Adrenal gland (tissue), 9 donors: ENCODE measurements at regions not wholly inside any gene's neighbourhood (a gene's known extent, or its start where the extent isn't known, plus 50 kb on each side); places are given as distances from the start of the nearest gene placed in this dataset.

Experiments used
- DNase-seq, 7 donors: peaks; one replicate each; pipeline ENCODE4 v3.0.0-alpha.2; 2019 to 2020
- H3K27ac ChIP-seq, 5 donors: fragments of 200-600 bp; sonication (generic) in 4 of 5; 1 replicate in 3 of 5; 2 replicates in 2 of 5; pipeline versions ENCODE4 v1.5.1 to v1.8.0; 2016 to 2020; ENCODE audit warnings: mild to moderate bottlenecking in 1 of 5
- H3K27me3 ChIP-seq: fragments of 200-600 bp; 2 replicates; pipeline ENCODE4 v1.8.0; 2021
- H3K36me3 ChIP-seq, 2 donors: fragments of 200-600 bp; replicated peaks in 1 of 2; 1 replicate in 1 of 2; 2 replicates in 1 of 2; pipeline versions ENCODE4 v1.5.1 to v1.8.0; 2018 to 2022
- H3K4me1 ChIP-seq, 2 donors: fragments of 200-600 bp; replicated peaks in 1 of 2; 1 replicate in 1 of 2; 2 replicates in 1 of 2; pipeline versions ENCODE4 v1.5.1 to v1.8.0; 2018 to 2021
- H3K4me3 ChIP-seq, 4 donors: fragments of 200-600 bp; sonication (generic) in 3 of 4; one replicate each; pipeline ENCODE4 v1.5.1; 2016 to 2018
- H3K9me3 ChIP-seq, 3 donors: fragments of 200-600 bp; sonication (generic) in 1 of 3; replicated peaks in 1 of 3; 1 replicate in 2 of 3; 2 replicates in 1 of 3; pipeline versions ENCODE4 v1.5.1 to v1.8.0; 2016 to 2021
- POLR2A ChIP-seq, 2 donors: fragments of 450-650 bp; IDR thresholded peaks; one replicate each; pipeline ENCODE4 v1.6.1; 2017; ENCODE audit warnings: antibody characterized with exemption in 2 of 2, mild to moderate bottlenecking in 2 of 2, moderate library complexity in 1 of 2
- WGBS, 4 donors: extraction: QIAGEN DNeasy Blood & Tissue Kit in 2 of 4; methylation state at CpG; one replicate each; pipeline versions ENCODE4 v1.1.5 to v1.1.7; 2013 to 2017; 5-methylcytosine and 5-hydroxymethylcytosine counted together
- intact Hi-C, 2 donors: fragments of 100-400 bp; cut with DNase I; formaldehyde crosslinking; loops; one replicate each; pipeline versions ENCODE4 v1.14.1 to v1.15.0; 2022 to 2023
- TF ChIP-seq, protein P1 (sequence below), 6 experiments: fragments of 450-650 bp in 4 of 6; fragments of 200-600 bp in 2 of 6; sonication (generic) in 1 of 6; IDR thresholded peaks; 1 replicate in 5 of 6; 2 replicates in 1 of 6; pipeline versions ENCODE4 v1.5.1 to v1.8.0; 2016 to 2021; ENCODE audit warnings: antibody characterized with exemption in 6 of 6, mild to moderate bottlenecking in 2 of 6, moderate library complexity in 1 of 6
- donor health status: healthy with polysubstance abuse.
- donor health status: Bipolar disorder and iron deficiency.
- donor health status: DM: yes; HTN: yes; CAD: no.
- donor health status: DM: no; HTN: no; CAD: no.
- donor health status: DM: no; HTN: no; CAD: no.

DNA sequence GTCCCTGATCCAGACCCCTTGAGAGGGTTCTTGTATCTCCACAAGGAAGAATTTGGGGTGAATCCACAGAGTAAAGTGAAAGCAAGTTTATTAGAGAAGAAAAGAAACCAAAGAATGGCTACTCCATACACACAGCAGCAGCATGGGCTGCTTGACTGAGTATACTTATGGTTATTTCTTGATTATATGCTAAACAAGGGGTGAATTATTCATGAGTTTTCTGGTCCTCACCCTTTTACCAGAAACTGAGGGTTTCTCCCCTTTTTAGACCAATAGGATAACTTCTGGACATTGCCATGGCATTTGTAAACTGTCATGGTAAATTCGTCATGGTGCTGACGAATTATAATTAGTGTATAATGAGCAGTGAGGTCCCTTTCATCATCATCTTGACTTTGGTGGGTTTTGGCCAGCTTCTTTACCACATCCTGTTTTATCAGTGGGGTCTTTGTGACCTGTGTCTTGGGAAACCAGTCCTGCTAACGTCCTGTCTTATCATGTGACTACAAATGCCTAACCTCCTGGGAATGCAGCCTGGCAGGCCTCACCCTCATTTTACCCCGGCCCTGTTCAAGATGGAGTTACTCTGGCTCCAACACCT is 121.9 kb downstream of the SPTSSA start:
- no peak for DNase-seq
- no peaks in the 10 kb centered on the region for H3K4me1 ChIP-seq
- no peaks in the 10 kb centered on the region for H3K27me3 ChIP-seq
- H3K4me3 ChIP-seq: no peak overlapping the region
- H3K27ac ChIP-seq: no peak overlapping the region
- no peaks in the 10 kb centered on the region for H3K36me3 ChIP-seq
- H3K9me3 ChIP-seq: no peaks in the 10 kb centered on the region
- 72 to 77% (median 76%) methylated on average over 4 of the region's 4 CpGs for WGBS, 4 donors
- TF ChIP-seq POLR2A (IDR thresholded peaks at IDR 0.05): no peak
- TF ChIP-seq, protein P1, sequence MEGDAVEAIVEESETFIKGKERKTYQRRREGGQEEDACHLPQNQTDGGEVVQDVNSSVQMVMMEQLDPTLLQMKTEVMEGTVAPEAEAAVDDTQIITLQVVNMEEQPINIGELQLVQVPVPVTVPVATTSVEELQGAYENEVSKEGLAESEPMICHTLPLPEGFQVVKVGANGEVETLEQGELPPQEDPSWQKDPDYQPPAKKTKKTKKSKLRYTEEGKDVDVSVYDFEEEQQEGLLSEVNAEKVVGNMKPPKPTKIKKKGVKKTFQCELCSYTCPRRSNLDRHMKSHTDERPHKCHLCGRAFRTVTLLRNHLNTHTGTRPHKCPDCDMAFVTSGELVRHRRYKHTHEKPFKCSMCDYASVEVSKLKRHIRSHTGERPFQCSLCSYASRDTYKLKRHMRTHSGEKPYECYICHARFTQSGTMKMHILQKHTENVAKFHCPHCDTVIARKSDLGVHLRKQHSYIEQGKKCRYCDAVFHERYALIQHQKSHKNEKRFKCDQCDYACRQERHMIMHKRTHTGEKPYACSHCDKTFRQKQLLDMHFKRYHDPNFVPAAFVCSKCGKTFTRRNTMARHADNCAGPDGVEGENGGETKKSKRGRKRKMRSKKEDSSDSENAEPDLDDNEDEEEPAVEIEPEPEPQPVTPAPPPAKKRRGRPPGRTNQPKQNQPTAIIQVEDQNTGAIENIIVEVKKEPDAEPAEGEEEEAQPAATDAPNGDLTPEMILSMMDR (IDR thresholded peaks at IDR 0.05): no peak
- intact Hi-C loops: no loop called here

DNA sequence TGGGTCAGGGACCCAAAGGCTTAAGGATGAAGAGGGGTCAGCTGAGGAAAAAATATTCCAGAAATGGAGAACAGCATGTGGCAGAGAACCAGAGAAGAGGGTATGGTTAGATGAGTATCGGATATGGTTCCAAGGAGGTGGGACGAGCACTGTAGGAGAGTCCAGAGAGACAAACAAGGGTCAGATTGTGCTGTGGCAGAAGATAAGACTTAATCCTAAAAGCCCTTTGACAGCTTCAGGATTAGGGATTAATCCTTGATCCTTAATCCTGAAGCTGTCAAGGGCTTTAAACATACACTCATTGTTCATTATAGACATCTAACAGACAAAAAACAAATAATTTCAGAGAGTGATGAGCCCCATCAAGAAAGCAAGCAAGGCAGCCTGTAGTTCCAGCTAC is 124.0 kb downstream of the SPTSSA start:
- no peak overlapping the region for H3K27ac ChIP-seq
- no peaks in the 10 kb centered on the region for H3K27me3 ChIP-seq
- DNase-seq: no peak
- H3K4me1 ChIP-seq: no peaks in the 10 kb centered on the region
- no peak overlapping the region for H3K4me3 ChIP-seq
- TF ChIP-seq, protein P1 (IDR thresholded peaks at IDR 0.05): no peak
- TF ChIP-seq POLR2A (IDR thresholded peaks at IDR 0.05): no peak
- intact Hi-C loops: no loop called here
- H3K9me3 ChIP-seq: no peaks in the 10 kb centered on the region
- H3K36me3 ChIP-seq: no peaks in the 10 kb centered on the region
- 89 to 94% (median 93%) methylated on average over 2 of the region's 2 CpGs for WGBS, 4 donors

DNA sequence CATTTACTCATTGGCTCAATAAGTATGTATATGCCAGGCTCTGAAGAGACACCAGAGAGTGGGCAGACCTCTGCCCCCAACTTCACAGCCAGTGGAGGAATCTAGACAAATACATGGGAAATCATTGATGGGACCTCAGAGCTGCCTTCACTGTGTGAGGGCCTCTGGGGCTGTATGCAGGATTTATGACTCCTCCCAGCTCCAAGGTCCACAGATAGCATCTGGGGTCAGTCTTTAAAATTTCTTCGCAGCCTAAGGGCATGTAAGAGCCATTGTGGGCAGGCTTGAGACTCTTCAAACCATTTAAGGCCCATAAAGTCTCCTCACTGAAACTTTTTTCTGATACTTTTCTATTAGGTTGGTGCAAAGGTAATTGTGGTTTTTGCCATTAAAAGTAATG is 125.5 kb downstream of the SPTSSA start:
- no peaks in the 10 kb centered on the region for H3K36me3 ChIP-seq
- H3K27ac ChIP-seq: no peak overlapping the region
- TF ChIP-seq, protein P1 (IDR thresholded peaks at IDR 0.05): no peak
- no peak for TF ChIP-seq POLR2A (IDR thresholded peaks at IDR 0.05)
- 76 to 89% (median 83%) methylated on average over 1 of the region's 1 CpG for WGBS, 4 donors
- DNase-seq: no peak
- intact Hi-C loops: no loop called here
- no peaks in the 10 kb centered on the region for H3K27me3 ChIP-seq
- H3K4me3 ChIP-seq: no peak overlapping the region
- no peaks in the 10 kb centered on the region for H3K4me1 ChIP-seq
- H3K9me3 ChIP-seq: no peaks in the 10 kb centered on the region

DNA sequence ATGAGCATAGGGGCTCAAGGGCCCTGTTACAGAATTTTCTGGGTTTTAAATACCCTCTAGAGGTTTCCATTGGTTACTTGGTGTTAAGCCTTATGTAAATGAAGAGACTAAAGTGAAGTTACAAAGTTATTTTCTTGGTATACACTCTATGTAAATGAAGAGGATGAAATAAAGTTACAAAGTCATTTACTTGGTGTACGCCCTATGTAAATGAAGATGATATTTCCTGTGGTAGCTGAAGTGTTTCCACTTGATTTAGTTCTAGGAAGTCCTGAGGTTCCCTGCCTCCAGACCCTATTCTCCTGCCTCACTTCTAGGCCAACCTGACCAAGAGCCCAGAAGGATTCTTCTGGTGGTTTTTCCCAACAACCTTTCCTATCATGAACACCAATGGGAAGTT is 126.1 kb downstream of the SPTSSA start:
- no peak overlapping the region for H3K4me3 ChIP-seq
- no peak for DNase-seq
- H3K9me3 ChIP-seq: no peaks in the 10 kb centered on the region
- H3K27me3 ChIP-seq: no peaks in the 10 kb centered on the region
- intact Hi-C loops: no loop called here
- no peaks in the 10 kb centered on the region for H3K36me3 ChIP-seq
- H3K27ac ChIP-seq: no peak overlapping the region
- TF ChIP-seq, protein P1 (IDR thresholded peaks at IDR 0.05): no peak
- no peak for TF ChIP-seq POLR2A (IDR thresholded peaks at IDR 0.05)
- H3K4me1 ChIP-seq: no peaks in the 10 kb centered on the region
- 84 to 96% (median 87%) methylated on average over 1 of the region's 1 CpG for WGBS, 4 donors
